ENCODE measurements at regions not wholly inside any gene's neighbourhood (a gene's known extent, or its start where the extent isn't known, plus 50 kb on each side); places are given as distances from the start of the nearest gene placed in this dataset.

DNA sequence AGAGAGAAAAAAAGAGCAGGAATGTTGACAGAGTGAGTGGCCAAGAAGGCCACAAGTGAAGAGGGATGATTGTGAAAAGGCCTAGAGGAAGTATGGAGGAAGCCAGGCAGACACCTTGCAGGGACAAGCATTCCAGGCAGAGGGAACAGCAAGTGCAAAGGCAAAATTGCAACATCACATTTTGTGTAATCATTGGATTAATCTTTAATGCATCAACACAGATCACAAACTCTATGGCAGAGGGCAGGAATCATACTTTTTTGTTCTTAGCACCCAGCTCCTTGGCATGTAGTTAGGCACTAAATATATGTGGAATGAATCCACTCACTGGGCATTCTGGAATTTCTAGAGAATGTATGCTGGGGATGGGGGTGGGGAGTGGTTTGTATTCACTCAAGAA, 312.1 kb upstream of the PROK2 start:
- Histone ChIP-seq H3K9me3 (replicated peaks; ENCODE audit: low read length) (no peaks in the 10 kb centered on the region), H3K36me3 (ENCODE audit: insufficient read depth, low read length) (no peaks in the 10 kb centered on the region), H3K27me3 (ENCODE audit: control insufficient read depth, insufficient read depth, low read length) (peaks cover 37% of the 10 kb centered on the region), H3K4me1 (ENCODE audit: control insufficient read depth, insufficient read depth, low read length) (peaks cover 7% of the 10 kb centered on the region), H3K9ac (ENCODE audit: low read depth, low read length) (no peak overlapping the region), H3K4me2 (ENCODE audit: low read length) (no peak overlapping the region), H3K4me3 (ENCODE audit: low read length) (no peak overlapping the region)

DNA sequence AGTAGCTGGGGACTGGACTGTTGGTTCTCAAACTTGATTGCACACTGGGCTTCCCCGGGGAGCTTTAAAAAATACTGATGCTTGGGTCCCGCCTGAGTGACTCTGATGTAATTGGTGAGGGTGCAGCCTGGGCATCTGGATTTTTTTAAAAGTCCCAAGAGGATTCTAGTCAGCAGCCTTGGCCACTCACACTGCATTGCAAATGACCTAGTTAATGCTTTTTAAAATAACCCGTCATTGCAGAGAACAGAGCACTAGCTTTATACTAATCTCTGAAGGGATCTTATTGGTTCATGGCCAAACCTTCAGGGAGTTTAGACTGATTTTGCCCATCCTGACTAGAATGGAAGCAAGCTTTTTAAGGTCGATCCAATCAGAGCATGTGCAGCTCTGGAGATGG, 310.6 kb upstream of the PROK2 start:
- H3K4me3 ChIP-seq (ENCODE audit: low read length), result no peak overlapping the region
- no peak overlapping the region for H3K9ac ChIP-seq (ENCODE audit: low read depth, low read length)
- H3K36me3 ChIP-seq (ENCODE audit: insufficient read depth, low read length), result no peaks in the 10 kb centered on the region
- H3K4me1 ChIP-seq (ENCODE audit: control insufficient read depth, insufficient read depth, low read length), result peaks cover under 1% of the 10 kb centered on the region
- H3K4me2 ChIP-seq (ENCODE audit: low read length), result no peak overlapping the region
- no peaks in the 10 kb centered on the region for H3K9me3 ChIP-seq (replicated peaks; ENCODE audit: low read length)
- peaks cover 45% of the 10 kb centered on the region for H3K27me3 ChIP-seq (ENCODE audit: control insufficient read depth, insufficient read depth, low read length)

GRCh38 chr3:72093992-72094334, 309.0 kb upstream of the PROK2 start:
- Histone ChIP-seq H3K9ac (ENCODE audit: low read depth, low read length) (no peak overlapping the region), H3K36me3 (ENCODE audit: insufficient read depth, low read length) (no peaks in the 10 kb centered on the region), H3K27me3 (ENCODE audit: control insufficient read depth, insufficient read depth, low read length) (peaks cover 47% of the 10 kb centered on the region), H3K4me1 (ENCODE audit: control insufficient read depth, insufficient read depth, low read length) (no peaks in the 10 kb centered on the region), H3K9me3 (replicated peaks; ENCODE audit: low read length) (no peaks in the 10 kb centered on the region), H3K4me3 (ENCODE audit: low read length) (no peak overlapping the region), H3K4me2 (ENCODE audit: low read length) (no peak overlapping the region)

DNA sequence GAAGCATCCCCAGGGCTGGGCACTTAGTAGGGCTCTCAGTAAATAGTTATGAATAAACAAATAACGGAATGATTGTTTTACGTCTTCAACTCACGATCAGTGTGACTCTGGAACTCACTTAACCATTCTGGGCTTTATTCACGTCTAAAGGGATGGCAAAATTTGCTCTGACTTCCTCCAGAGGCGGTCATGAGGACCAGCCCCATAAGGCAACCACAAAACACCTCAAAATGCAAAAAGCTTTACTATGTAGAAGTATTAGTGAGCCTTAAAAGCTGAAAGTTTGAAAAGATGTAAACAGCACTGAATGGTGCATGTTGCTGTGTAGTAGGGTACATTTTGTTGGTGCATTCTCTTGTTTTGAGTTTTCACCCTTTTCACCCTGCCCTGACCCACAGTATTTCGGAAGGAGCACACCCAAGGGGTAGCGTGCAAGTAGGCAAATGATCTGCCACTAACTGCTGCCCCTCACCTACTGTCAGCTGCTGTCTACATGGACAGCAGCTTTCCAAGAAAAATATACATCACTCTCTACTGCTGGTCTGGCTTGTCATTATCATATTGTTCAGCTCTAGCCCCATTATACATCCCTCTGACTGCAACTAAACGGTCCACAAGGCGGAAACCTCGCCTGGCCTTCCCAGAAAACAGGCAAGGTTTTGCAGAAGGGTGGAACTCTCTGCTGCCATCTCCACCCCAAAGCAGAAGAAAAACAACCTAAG, 308.5 kb upstream of the PROK2 start:
- Histone ChIP-seq H3K4me2 (ENCODE audit: low read length) (no peak overlapping the region), H3K4me3 (ENCODE audit: low read length) (no peak overlapping the region), H3K9me3 (replicated peaks; ENCODE audit: low read length) (no peaks in the 10 kb centered on the region), H3K27me3 (ENCODE audit: control insufficient read depth, insufficient read depth, low read length) (peaks cover 44% of the 10 kb centered on the region), H3K4me1 (ENCODE audit: control insufficient read depth, insufficient read depth, low read length) (no peaks in the 10 kb centered on the region), H3K36me3 (ENCODE audit: insufficient read depth, low read length) (no peaks in the 10 kb centered on the region), H3K9ac (ENCODE audit: low read depth, low read length) (no peak overlapping the region)

DNA sequence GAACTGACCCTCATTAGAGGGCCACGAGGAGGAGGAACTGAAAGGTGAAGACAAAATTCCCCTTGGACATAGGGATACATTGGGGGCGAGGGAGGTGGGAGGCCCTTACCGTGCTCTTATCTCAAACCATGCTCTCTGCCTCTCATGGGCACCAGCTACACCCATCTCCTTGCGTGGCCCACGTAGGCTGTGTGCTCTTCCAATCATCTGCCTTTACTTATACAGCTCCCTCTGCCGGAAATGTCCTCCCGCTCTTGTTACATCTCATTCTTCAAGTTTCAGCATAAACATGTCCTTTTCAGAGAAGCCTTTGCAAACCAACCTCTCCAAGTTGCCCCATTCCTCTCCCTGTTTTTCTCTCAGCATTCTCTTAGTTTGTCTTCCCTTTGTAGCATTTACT, 307.8 kb upstream of the PROK2 start:
- peaks cover 40% of the 10 kb centered on the region for H3K27me3 ChIP-seq (ENCODE audit: control insufficient read depth, insufficient read depth, low read length)

DNA sequence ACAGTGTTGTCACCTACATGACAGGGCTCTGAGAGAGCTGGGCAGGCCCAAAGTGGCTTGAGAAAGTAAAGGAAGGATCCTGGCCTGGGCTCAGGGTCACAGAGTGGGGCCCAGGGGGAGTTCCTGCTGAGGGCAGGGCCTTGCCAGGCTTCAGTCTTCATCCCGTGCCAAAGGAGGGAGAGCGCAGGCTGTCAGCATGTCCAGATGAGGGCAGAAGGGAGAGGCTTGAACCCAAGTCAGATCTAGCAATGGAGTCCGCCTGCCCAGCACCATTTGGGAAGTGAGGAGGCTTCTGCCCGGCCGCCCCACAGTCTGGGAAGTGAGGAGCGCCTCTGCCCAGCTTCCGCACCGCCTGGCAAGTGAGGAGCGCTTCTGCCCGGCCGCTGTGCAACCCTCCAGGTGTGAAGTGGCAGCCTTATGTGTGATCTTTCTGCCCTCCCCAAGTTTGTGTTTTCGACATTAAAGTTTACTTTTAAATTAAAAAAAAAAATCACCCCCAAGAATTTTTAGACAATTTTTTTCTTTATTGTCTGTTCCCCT, 303.6 kb upstream of the PROK2 start:
- Histone ChIP-seq H3K4me1 (ENCODE audit: control insufficient read depth, insufficient read depth, low read length) (no peaks in the 10 kb centered on the region), H3K9me3 (replicated peaks; ENCODE audit: low read length) (no peaks in the 10 kb centered on the region), H3K36me3 (ENCODE audit: insufficient read depth, low read length) (no peaks in the 10 kb centered on the region), H3K4me2 (ENCODE audit: low read length) (no peak overlapping the region), H3K27me3 (ENCODE audit: control insufficient read depth, insufficient read depth, low read length) (peaks cover 34% of the 10 kb centered on the region), H3K4me3 (ENCODE audit: low read length) (no peak overlapping the region), H3K9ac (ENCODE audit: low read depth, low read length) (no peak overlapping the region)

More for the DNA sequence above, 307.8 kb upstream of the PROK2 start:
- H3K9ac ChIP-seq (ENCODE audit: low read depth, low read length), result no peak overlapping the region
- H3K4me2 ChIP-seq (ENCODE audit: low read length), result no peak overlapping the region
- H3K4me3 ChIP-seq (ENCODE audit: low read length), result no peak overlapping the region
- no peaks in the 10 kb centered on the region for H3K36me3 ChIP-seq (ENCODE audit: insufficient read depth, low read length)
- no peaks in the 10 kb centered on the region for H3K4me1 ChIP-seq (ENCODE audit: control insufficient read depth, insufficient read depth, low read length)
- no peaks in the 10 kb centered on the region for H3K9me3 ChIP-seq (replicated peaks; ENCODE audit: low read length)

- Histone ChIP-seq H3K4me3 (ENCODE audit: low read length) (no peak overlapping the region), H3K4me2 (ENCODE audit: low read length) (no peak overlapping the region), H3K9ac (ENCODE audit: low read depth, low read length) (no peak overlapping the region), H3K36me3 (ENCODE audit: insufficient read depth, low read length) (no peaks in the 10 kb centered on the region), H3K4me1 (ENCODE audit: control insufficient read depth, insufficient read depth, low read length) (no peaks in the 10 kb centered on the region), H3K27me3 (ENCODE audit: control insufficient read depth, insufficient read depth, low read length) (peaks cover 23% of the 10 kb centered on the region), H3K9me3 (replicated peaks; ENCODE audit: low read length) (no peaks in the 10 kb centered on the region)
Measured at GRCh38 chr3:72087420-72087819, 302.5 kb upstream of the PROK2 start.

- Histone ChIP-seq H3K9ac (ENCODE audit: low read depth, low read length) (no peak overlapping the region), H3K4me2 (ENCODE audit: low read length) (no peak overlapping the region), H3K9me3 (replicated peaks; ENCODE audit: low read length) (no peaks in the 10 kb centered on the region), H3K36me3 (ENCODE audit: insufficient read depth, low read length) (no peaks in the 10 kb centered on the region), H3K27me3 (ENCODE audit: control insufficient read depth, insufficient read depth, low read length) (peaks cover 18% of the 10 kb centered on the region), H3K4me1 (ENCODE audit: control insufficient read depth, insufficient read depth, low read length) (no peaks in the 10 kb centered on the region), H3K4me3 (ENCODE audit: low read length) (no peak overlapping the region)
Measured at GRCh38 chr3:72086743-72087087, 301.8 kb upstream of the PROK2 start.

DNA sequence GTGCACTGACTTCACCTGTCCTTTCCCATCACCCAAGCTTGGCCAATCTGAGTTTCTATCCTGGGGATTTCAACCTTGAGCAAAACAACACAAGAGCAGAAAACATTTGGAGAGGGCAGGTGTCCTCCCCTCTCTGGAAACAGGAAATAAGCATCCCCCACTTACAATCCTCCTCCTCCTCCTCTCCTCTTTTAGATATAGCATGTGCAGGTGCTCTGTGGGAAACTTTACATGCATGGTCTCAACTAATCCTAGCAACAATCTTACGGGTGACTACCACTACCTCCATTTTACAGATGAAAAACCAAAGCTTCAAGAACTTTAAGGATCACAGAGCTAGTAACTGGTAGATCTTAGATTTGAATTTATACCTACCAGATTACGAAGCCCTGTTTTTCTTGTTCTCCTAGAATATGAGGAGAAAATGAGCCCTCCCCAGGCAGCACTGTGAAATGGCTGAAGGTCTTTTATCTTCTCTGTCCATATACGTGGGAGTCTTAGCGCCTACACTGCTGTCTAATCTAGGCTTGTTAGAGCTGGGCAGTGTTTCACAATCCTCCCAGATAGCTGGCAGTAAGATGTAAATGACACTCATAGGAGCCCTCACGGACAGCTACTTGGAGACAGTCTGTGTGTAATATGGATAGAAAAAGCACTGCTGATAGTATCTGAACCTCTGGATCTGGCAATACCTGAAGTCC, 301.2 kb upstream of the PROK2 start:
- Histone ChIP-seq H3K4me3 (ENCODE audit: low read length) (no peak overlapping the region), H3K4me2 (ENCODE audit: low read length) (no peak overlapping the region), H3K27me3 (ENCODE audit: control insufficient read depth, insufficient read depth, low read length) (peaks cover 14% of the 10 kb centered on the region), H3K9me3 (replicated peaks; ENCODE audit: low read length) (no peaks in the 10 kb centered on the region), H3K9ac (ENCODE audit: low read depth, low read length) (no peak overlapping the region), H3K4me1 (ENCODE audit: control insufficient read depth, insufficient read depth, low read length) (no peaks in the 10 kb centered on the region), H3K36me3 (ENCODE audit: insufficient read depth, low read length) (no peaks in the 10 kb centered on the region)

DNA sequence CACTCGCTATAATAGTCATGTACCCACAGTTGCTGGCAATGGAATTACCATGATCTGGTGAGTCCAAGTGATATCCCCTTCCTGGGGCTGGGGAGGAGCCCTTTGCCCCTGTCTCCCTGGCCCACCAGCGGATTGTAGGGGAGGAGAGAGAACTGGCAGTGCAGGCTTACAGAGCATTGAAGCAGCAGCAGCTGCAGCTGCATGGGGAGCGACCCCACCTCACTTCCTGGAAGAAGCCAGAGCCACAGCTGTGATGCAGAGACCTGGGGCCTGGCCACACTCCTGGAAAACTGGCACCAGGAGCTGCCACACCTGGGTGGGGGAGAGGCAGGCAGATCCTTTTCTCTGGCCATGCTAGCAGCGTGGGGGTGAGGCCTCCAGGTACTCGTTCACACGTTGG, 300.1 kb upstream of the PROK2 start:
- H3K4me3 ChIP-seq (ENCODE audit: low read length), result no peak overlapping the region
- no peaks in the 10 kb centered on the region for H3K36me3 ChIP-seq (ENCODE audit: insufficient read depth, low read length)
- no peak overlapping the region for H3K4me2 ChIP-seq (ENCODE audit: low read length)
- peaks cover 8% of the 10 kb centered on the region for H3K27me3 ChIP-seq (ENCODE audit: control insufficient read depth, insufficient read depth, low read length)
- H3K9me3 ChIP-seq (replicated peaks; ENCODE audit: low read length), result no peaks in the 10 kb centered on the region
- H3K9ac ChIP-seq (ENCODE audit: low read depth, low read length), result no peak overlapping the region
- H3K4me1 ChIP-seq (ENCODE audit: control insufficient read depth, insufficient read depth, low read length), result no peaks in the 10 kb centered on the region

- Histone ChIP-seq H3K9ac (ENCODE audit: low read depth, low read length) (no peak overlapping the region), H3K27me3 (ENCODE audit: control insufficient read depth, insufficient read depth, low read length) (peaks cover 10% of the 10 kb centered on the region), H3K36me3 (ENCODE audit: insufficient read depth, low read length) (no peaks in the 10 kb centered on the region), H3K9me3 (replicated peaks; ENCODE audit: low read length) (no peaks in the 10 kb centered on the region), H3K4me3 (ENCODE audit: low read length) (no peak overlapping the region), H3K4me1 (ENCODE audit: control insufficient read depth, insufficient read depth, low read length) (no peaks in the 10 kb centered on the region), H3K4me2 (ENCODE audit: low read length) (no peak overlapping the region)
Measured at GRCh38 chr3:72082776-72083462, 298.0 kb upstream of the PROK2 start.
